Glomerular visceral epithelial cell (primary cell): ENCODE measurements at regions not wholly inside any gene's neighbourhood (a gene's known extent, or its start where the extent isn't known, plus 50 kb on each side); places are given as distances from the start of the nearest gene placed in this dataset.
"Not testable (repeated sequence)": the region's sequence is repeated elsewhere in the genome, so short reads cannot be mapped to it uniquely, and the experiment has no call there.

ENCODE experiments used
- DNase-seq: peaks from one replicate; pipeline ENCODE4 v3.0.0-alpha.2; 2016; ENCODE audit errors: extremely low spot score

DNA sequence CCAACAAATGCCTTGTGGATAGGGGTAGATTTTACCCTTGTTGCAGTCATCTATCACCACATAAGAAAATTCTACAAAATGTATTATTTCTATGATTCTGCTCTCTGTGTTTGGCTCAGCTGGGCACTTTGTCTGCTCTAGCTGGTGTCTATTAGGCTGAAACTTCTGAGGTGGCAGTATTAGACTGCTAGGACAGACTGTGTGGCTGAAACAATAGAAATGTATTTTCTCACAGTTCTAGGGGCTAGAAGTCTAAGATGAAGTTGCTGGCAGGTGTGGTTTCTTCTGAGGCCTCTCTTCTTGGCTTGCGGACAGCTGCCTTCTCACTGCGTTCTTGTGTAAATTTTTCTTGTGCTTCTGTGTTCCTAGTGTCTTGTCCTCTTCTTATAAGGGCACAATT lies 1139.6 kb upstream of the LRRTM3 start:
- no peak for DNase-seq

DNA sequence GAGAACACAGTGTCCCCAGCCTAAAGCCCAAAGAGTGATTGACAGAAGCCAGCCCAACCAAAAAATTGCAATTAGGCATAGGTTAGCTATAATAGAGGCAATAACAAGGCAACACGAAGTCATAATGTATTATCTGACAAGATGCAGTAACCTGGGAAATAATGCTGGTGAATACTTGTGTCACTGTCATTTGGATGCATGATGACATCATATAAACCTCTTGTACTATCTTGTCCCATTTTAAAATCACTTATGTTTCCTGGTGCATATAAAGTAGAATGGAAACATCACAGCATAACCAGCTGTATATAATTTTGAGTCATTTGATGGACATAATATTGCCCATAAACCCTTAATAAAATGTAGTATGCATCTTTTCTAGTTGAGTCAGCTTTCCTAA lies 1138.3 kb upstream of the LRRTM3 start:
- DNase-seq, result no peak

DNA sequence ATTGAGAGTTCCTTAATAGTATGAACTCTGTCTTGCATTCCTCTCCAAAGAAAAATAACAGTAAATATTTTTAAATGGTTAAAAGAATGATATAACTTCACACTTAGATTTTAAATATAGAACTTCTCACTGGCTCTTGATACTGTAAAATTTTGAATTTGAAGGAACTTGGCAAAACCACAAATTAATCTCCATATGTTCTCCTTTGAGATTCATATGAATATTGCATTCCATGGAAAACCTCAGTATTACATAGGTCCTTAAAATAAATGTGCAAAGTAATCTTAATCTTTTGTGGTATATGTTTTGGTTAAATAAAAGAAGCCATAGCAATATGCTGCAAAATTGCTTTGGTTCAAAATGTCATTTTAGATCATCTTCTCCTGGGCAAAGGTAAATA lies 1137.6 kb upstream of the LRRTM3 start:
- no peak for DNase-seq

DNA sequence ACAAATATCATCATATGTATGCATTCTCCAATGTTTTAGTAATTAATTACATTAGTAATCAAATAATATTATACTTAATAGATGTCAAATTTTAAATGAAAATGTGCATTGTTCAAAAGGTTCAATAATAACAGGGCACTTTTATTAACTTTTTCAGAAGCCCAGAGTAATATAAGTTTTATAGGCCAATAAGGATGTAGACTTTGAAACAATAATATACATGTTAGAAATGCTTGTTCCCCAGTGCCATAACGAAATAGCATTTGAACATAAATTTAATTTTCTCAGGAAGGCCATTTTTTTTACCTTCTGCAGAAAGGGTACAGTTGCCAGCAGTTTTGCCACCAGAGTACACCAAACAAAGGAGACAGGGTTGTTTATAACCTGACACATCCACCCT lies 1133.9 kb upstream of the LRRTM3 start:
- no peak for DNase-seq

DNA sequence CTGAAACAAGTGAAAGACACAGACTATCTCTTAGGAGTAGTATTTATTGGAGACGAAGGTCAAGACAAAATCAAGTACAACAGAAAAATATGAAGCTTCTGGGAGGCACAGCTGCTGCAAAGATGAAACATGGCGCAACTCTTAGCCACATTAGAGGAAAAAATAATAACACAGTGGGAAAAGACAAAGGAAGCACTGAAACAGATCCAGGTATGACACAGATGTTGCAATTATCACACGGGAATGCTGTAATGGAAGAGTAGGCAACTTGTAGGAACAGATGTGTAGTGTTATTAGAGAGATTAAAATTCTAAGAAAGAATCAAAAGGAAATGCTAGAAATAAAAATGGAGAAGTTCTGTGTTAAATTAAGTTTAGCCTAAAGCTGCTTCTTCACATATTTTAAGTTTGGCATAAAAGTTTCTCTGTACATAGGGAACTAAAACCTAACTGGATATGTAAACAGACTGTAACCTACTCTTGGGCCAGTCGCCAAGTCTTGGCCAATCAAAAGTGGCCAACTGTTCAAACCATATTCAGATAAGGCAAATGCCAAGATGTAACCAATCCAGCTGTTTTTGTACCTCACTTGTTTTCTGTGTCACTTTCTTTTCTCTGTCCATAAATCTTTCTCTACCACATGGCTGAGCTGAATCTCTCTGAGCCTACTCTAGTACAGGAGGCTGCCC lies 1132.0 kb upstream of the LRRTM3 start:
- DNase-seq, result no peak

DNA sequence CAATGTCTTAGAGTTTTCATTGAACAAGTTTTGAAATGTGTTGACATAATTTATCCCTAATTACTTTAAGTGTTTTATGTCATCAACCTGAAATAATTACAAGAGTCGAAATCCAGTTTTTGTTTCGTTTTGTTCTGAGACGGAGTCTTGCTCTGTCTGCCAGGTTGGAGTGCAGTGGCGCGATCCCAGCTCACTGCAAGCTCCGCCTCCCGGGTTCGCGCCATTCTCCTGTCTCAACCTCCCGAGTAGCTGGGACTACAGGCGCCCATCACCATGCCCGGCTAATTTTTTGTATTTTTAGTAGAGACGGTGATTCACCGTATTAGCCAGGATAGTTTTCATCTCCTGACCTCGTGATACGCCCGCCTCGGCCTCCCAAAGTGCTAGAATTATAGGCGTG lies 1131.0 kb upstream of the LRRTM3 start:
- DNase-seq, result not testable (repeated sequence)

DNA sequence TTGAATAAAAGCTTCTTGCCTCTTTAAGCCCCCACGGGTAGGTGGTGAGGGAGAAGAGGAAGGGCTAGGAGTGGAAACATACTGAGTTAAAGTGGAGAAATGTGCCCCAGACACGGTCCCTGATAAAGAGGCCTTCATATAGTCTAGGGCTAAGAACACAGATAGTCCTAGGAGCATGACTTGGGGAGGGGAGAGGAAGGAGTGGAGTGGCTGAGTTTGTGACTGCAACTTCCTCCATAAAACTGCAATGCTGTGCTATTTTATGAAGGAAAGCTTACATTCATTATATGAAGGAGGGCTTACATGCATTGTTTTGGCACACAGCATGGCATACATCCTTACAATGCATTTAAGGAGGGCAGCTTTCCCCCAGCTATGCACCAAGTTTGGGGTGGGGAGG lies 1129.4 kb upstream of the LRRTM3 start:
- DNase-seq, result no peak

DNA sequence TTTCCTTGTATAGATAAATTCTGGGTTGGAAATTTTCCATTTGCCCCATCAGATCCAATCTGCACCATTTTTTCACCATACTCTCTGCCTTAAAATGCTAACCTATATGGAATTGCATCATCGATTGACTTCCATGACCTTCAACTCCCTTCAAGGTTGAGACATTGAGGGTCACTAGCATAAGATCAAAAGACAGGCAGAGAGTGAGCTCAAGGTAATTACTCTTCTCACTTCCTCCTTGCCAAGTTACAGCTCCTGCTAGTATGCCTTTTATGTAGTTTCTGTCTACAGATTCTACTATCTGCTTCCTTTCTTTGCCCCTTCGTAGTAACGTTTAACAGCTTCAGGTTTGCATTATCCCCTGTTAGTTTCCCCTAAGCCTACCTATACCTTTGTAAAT lies 1127.7 kb upstream of the LRRTM3 start:
- DNase-seq, result no peak

DNA sequence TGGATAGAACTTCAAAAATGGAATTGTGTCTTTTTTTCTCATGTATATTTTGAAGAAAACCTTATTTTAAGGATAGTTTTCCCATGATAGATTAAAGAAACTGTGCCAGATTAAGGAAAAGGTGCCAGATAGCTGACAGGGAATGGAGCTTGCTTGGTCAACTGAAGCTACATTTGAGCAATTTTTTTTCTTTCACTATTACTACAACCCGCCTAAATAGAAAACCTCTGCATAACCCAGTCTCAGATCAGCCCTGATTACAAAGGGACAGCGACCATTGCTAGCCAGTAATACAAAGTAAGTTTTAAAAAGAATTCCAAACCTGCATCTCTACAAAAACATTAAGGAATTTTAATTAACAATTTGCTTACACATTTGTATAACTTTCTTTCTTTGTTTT lies 1123.4 kb upstream of the LRRTM3 start:
- no peak for DNase-seq

DNA sequence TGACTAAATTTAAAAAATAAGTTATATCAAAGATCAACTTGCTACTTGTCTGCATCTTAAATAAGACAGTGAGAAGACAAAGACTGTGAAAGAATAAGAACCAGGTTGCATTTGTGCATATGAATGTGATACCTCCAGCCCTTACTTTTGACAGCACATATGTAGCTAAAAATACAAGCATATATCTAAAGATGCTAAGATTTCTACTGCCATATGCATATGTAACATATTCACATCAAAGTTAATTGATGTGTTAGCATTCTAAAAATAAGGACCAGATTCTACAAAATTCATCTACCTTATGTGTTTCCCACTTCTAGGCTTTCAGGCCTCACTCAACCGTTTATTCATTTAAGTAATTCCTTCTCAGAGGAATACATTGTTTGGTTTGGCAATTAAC lies 1120.3 kb upstream of the LRRTM3 start:
- no peak for DNase-seq

DNA sequence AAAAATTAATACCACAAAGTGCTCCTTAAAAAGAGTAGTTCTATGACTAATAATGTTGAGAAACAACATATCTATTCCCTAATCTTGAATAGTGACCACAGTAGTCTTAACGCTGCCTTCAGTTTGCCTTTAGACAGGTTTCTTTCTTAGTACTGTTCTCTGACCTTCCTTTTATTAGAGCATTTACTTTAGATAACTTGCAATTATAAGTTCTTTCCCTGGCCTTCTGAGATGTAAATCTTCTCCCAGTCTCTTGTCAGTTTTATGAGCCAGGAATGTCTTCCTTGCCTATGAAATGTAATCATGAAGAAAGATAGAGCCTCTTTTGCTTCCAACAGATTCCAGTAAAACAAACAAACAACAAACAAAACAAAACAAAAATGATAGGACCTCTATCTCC lies 1119.8 kb upstream of the LRRTM3 start:
- DNase-seq, result no peak

DNA sequence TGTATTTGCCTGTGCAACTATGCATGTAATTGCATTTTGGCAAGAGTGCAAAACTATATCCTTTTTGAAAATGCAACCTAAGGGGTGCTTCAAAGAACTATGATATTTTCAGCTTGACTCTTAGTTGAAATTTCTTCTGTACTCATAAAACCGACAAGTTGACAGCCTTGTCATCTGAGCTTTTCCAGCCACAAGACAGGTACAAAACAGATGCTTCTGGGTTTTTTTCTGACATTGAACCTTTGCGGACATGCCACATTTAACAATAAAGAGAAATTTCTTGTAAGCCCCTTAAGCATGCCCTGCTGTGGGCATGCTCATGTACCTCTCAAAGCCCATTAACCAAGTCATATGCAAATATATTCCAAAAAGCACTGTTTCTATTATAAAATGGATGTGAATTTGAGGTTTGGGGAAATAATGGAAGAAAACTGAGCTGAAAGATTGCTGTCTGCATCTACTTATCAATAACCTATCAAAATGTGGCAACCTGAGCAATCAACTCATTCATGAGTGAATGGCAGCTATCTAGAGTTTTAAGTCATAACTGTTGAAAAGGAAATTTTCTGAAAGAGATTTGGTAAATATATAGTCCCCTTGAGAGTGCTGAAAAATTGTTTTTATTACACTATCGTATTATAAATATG lies 1117.0 kb upstream of the LRRTM3 start:
- DNase-seq, result no peak

DNA sequence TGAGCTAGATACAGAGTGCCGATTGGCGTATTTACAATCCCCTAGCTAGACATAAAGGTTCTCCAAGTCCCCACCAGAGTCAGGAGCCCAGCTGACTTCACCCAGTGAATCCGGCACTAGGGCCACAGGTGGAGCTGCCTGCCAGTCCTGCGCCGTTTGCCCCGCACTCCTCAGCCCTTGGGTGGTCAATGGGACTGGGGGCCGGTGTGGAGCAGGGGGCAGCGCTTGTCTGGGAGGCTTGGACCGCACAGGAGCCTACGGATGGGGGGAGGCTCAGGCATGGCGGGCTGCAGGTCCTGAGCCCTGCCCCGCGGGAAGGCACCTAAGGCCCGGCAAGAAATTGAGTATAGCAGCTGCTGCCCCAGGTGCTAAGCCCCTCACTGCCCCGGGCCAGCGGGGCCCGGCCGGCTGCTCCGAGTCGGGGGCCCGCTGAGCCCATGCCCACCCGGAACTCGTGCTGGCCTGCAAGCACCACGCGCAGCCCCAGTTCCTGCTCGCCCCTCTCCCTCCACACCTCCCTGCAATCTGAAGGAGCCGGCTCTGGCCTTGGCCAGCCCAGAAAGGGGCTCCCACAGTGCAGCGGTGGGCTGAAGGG lies 1113.8 kb upstream of the LRRTM3 start:
- no peak for DNase-seq

DNA sequence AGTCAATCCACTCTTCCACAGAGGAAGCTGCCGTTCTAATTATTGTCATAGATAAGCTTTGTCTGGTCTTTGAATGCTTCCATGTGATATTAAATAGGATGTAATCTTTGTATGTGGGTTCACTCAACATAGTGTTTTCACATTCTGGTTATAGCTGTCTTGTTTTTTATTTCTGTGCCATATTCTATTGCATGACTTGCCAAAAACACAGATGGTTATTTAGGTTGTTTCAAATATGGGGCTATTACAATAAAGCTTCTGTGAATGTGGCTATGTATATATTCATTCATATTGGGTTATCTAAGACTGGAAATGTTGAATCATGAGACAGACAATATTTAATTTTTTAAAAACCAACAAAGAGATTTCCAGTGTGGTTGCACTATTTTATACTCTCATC lies 1109.3 kb upstream of the LRRTM3 start:
- no peak for DNase-seq

DNA sequence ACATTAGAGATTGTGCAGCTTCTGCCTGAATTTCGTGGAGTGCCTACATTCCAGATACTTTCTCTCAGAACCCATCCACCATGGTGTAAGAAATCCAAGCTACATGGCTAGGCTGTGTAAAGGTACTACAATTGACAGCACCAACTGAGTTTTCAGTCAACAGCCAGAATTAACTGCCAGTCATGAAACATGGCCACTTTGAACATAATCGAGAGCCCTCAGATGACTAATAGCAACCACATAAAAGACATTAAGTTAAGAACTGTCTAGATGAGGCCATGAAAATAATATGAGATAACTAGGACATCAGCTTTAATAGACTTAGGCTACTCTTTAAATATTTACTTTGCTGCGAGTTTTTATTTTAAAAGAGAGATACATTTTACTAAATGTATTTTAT lies 1106.8 kb upstream of the LRRTM3 start:
- no peak for DNase-seq

DNA sequence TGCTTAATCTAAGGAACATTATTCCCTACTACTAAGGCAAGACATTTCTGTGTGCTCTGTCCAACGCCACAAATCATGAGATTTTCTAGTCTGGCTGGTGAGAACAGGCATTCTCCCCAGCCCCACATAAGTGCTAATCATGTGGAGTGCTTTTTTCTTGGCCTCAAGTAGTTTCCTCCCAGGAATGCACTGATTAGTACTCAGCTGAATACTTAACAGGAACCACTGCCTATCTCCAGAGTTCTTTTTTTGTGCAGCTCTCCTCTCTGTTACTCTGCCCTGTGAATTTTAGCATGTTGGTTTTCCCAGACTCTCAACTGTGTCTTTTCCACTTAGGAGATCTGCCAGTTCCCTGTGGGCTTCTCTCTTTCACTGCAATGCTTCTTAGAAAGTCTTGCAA lies 1098.5 kb upstream of the LRRTM3 start:
- no peak for DNase-seq

DNA sequence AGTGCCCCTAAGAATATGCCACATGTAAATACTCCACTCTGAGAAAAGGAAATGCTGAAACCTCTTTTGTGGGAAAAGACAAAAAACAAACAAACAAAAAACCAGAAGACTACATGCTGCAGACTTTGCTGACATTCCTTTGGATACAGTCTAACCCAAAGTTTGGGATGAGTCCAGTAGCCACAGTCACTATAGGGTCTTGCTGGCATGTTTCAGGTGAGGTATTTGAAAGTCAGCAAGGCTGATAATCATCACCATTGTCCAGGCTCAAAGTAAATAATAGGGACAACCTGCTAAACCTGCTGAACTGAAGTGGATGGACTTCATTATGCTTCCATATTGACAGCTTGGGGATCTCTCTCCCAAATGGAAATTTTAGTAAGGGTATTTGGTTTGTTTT lies 1087.0 kb upstream of the LRRTM3 start:
- DNase-seq, result no peak

DNA sequence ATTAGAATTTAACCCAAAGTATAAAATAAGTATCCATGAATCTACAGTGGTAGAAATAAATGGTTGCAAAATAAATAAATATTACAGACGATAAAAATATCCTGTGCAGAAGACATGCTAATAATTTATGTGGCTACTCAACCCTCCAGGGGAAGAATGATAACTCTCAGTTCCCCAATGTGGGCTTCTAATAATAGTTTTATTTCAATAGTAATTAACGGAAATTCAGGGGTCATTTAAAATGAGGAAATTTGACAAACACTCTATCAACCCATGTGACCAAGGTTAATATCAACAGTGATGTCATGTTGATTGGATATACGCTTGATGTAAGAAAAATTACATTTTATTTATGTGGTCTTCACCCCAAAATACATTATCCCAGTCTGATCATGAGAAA lies 1082.6 kb upstream of the LRRTM3 start:
- DNase-seq, result no peak

DNA sequence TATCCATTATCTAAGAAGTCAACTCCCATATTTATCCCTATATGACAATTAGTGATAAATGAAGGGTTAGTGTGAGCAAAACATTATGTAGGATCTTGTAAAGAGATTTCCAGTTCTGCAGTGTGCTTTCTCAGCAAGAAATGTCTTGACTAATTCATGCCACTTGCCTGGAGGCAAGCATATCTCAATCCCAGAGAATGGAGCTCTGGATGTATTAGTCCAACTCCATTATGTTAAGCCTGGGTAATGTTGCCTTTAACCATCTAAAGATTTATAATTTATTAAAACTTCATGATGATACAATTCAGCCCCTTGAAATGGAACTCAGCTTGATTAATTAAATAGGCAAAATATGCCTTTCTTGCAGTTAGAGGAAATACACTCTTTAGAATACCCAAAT lies 1079.9 kb upstream of the LRRTM3 start:
- DNase-seq, result no peak

DNA sequence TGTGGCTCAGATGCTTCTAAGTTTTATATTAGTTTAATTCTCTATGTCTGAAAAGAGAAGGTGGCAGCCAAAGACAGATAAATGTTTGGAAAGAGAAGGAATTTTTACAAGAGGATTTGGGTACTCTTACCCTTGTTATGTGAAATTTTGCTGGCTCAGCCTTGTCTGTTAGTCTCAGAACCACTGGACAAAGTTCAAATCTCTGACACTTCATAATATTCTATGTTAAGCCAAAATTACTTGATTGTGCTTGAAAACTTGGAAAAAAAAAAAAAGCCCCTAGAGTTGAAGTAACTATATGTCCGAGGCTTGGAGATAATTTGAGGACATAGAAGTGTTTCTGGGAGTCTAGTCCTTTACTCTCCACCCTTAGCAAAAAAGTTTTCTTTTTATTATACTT lies 1079.3 kb upstream of the LRRTM3 start:
- DNase-seq, result no peak

DNA sequence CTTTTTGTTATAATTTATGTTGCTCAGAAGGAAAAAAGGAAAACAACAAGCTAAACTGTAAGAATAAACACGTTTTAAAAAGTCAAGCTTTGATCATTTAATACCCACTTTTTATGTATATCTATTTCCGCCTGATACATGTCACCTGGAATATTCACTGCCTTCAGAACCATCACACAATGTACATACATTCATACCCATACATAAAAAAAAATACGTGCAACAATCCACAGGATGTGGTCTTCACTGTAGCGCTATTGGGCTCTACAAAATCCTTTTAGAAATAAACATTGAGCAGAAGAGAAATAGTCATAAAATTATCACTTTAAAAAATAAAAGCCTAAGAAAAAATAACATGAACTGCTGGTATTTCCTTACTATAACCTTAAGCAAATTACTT lies 1078.9 kb upstream of the LRRTM3 start:
- DNase-seq, result no peak

DNA sequence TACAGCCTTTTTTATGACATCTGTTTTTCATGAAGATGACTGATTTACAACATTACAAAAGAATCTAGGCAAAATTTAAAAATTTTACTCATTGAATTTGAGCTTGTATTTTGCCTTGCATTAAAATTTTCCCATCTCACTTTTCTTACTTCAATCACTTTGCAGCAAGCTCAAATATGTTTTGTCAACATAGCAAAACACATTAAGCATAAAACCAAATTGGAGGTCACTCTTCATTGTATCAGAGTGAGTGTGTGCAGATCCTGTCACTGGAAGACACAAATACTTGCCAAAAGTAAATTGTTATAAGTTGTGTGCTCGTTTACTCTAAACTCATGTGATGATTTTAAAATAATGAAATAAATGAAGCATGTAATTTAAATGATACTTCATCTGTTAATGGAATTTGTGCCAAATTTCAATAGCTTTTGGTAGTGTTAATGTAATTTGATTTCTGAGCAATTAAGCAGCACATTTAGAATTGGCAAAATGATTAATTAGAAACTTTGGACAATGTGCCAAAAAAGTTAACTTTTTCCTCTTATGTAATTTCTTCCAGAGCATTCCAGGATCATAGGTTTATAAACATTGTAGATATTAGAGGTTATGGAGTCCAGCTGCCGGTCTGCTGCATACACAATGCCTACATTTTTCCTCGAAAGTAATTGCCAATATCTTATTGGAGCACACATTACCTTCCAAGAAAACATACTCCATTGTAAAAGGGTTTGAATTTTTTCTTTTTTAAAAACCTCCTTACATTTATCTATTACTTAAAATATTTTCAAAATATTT lies 1078.2 kb upstream of the LRRTM3 start:
- no peak for DNase-seq

DNA sequence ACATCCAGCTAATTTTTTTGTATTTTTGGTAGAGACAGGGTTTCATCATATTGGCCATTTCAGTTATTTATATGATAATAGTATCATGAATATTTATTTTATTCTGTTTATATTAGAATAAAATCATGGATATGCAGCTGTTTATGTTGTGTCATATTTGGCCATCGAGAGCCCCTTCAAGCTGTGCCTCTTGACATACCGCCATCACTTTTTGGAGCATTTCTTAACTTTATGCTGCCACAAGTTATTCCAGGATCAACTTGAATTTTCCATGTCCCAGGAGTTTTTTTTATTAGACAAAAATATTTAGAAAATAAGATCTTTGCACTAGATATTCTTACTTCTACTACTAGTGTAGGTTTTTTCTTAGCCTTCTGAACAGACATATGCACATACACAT lies 1067.0 kb upstream of the LRRTM3 start:
- DNase-seq, result no peak
